Cerebellar cortex (tissue), 1 donor: ENCODE measurements at regions not wholly inside any gene's neighbourhood (a gene's known extent, or its start where the extent isn't known, plus 50 kb on each side); places are given as distances from the start of the nearest gene placed in this dataset.
"Not testable (repeated sequence)": the region's sequence is repeated elsewhere in the genome, so short reads cannot be mapped to it uniquely, and the experiment has no call there.

Experiments used
- DNase-seq: peaks from one replicate; pipeline ENCODE4 v3.0.0-alpha.2; 2015; ENCODE audit warnings: low spot score

- no peak for DNase-seq
These were observed 436.6 kb downstream of the VGLL3 start for GRCh38 chr3:86554383-86554782.

- no peak for DNase-seq
These were observed 443.3 kb downstream of the VGLL3 start for GRCh38 chr3:86547692-86548091.

- DNase-seq = no peak
These were observed 453.8 kb downstream of the VGLL3 start for GRCh38 chr3:86537171-86537570.

- no peak for DNase-seq
These were observed 471.1 kb downstream of the VGLL3 start for GRCh38 chr3:86519819-86520218.

- no peak for DNase-seq
These were observed 509.3 kb downstream of the VGLL3 start for GRCh38 chr3:86481636-86482035.

- no peak for DNase-seq
These were observed 509.9 kb downstream of the VGLL3 start for GRCh38 chr3:86481031-86481430.

DNA sequence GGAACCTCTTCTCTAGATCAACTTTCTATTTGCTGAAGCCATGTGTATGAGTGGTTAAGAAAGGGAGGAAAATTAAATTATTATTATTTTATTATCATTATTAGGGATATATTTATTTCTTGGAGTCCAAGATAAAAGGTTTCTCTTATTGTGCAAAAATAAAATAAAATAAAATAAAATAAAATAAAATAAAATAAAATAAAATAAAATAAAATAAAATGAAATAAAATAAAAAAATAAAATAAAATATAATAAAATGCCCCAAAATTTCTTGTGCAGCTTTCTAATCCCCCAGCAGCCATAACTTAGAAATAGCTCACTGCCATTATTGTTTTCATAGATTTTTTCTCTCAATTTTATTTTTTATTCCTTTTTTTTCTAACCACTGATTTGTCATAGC is 526.8 kb downstream of the VGLL3 start:
- no peak for DNase-seq

DNA sequence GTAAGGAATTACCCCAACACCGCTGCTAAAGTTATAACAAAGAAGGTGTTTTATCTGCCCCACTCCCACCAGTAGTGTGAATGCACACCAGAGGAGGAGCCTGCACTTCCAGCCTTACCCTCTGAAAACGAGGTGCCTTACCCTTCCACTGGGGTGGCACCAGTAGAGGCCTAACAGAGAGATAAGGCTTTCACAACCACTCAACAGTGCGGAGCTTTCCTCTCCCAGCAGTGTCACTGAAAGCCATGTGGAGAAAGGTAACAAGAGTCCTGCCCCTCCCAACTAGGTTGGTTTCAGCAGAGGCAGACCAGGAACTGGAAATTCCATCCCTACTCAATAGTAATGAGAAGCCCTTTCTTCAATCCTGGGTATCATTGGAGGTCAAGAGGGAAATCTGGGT is 539.2 kb downstream of the VGLL3 start:
- no peak for DNase-seq

DNA sequence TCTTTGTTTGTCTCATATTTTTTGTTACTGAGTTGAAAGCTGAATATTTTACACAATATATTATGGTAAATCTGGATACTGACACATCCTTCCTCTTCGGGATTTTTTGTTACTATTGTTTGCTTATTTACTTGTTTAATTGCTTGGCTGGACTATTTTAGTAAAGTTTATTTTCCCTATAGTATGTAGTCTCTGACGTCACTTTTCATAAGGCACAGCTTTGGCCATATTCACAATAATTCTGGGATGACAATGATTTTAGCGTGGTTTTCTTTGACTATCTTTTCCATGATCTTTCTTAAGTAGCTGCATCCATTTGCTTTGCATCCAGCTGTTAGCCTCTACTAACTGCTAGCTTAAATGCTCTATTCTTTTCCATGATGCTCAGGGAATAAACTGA is 552.4 kb downstream of the VGLL3 start:
- DNase-seq = no peak

- DNase-seq = no peak
These were observed 563.6 kb downstream of the VGLL3 start for GRCh38 chr3:86427343-86427742.

- no peak for DNase-seq
These were observed 569.8 kb downstream of the VGLL3 start for GRCh38 chr3:86420990-86421739.

- no peak for DNase-seq
These were observed 572.1 kb downstream of the VGLL3 start for GRCh38 chr3:86418861-86419260.

- no peak for DNase-seq
These were observed 574.6 kb downstream of the VGLL3 start for GRCh38 chr3:86416334-86416733.

DNA sequence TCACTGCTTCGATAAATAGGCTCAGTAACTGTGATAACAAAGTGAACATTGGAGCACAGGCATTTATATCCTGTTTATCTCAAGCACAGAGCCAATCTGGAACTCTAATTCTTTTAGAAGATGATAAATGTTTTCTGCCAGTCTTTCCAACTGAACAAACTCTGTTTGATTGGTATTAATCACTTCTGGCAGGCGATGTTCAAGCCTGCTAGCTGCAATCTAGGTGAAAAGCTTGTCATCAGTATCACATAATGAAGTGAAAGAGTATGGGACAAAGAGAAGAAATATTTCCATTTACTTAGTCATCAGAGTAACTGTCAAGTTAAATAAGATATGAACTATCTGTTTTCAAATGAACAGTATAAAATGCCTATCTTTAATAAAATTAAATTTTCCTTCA is 577.3 kb downstream of the VGLL3 start:
- DNase-seq = no peak

- no peak for DNase-seq
These were observed 580.4 kb downstream of the VGLL3 start for GRCh38 chr3:86410587-86410986.

DNA sequence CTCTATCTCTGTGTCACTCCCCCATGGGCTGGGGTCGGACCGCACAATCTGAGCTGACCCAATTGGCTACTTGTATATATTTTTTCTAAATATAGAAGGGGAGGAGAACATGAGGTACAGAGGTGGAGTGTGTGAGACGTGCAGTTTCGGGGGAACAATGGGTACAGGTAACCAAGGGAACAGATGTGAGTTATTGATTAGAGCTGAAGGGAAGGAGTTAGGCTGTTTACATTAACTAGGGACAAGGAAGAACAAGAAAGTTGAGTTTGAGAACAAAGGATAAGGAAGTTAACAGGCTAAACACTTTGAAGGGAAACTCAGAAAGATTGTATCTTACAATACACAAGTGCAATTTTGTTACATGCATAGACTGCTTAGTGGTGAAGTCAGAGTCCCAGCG is 601.2 kb downstream of the VGLL3 start:
- not testable (repeated sequence) for DNase-seq

DNA sequence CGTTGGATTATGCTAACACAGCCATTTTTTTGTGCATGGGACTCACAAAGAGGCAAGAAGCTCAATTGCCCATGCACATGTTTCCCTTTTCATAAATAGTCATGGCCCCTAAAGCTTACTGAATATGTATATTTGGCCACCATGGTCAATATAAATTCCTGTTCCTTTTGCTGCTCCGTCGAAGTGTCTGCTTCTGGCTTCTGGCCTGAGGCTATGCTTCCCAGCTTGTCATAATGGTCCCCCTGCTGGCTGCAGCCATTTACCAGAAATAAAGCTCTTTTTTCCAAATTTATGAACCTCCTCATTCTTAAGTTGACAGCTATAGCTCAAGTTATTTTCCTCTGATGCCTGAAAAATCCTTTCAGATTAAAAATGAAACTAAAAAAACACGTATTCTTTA is 602.1 kb downstream of the VGLL3 start:
- DNase-seq = no peak

DNA sequence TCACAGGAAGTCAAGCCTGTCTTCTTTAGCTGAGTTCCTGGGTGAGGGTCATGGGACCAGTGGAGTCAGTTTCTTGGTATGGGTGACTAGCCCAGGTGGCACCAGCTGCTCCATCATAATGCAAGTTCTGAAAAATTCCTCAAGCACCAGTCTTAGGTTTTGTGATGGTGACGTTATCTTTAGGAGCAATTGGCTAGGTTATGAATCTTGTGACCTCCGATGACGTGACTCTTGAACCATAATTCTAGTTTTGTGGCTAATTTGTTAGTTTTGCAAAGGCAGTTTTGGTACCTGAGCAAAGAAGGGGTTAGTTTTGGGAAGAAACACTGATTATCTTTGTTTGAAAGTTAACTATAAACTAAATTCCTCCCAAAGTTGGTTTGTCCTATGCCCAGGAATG is 608.4 kb downstream of the VGLL3 start:
- no peak for DNase-seq

GRCh38 chr3:86381247-86381646 is 609.7 kb downstream of the VGLL3 start:
- DNase-seq = no peak

DNA sequence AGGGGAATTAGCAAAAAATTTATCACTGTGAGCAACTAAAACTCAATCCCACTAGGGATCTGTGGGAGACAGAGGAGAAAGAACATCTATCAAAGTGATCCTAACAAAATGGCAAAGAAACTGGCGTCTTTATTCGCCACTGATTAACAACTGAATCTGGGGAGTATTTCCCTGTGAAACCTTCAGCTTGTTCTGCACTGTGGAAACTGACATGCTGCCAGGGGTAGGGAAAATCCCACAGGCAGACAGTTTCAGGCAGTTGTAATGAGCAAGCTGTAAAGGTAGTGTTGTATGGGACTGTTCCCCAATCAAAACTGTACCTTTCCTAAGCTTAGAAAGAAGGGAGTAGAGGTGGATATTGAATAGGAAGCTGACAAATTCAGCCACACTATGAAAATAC is 611.7 kb downstream of the VGLL3 start:
- DNase-seq = no peak

GRCh38 chr3:86378829-86379228 is 612.1 kb downstream of the VGLL3 start:
- no peak for DNase-seq

DNA sequence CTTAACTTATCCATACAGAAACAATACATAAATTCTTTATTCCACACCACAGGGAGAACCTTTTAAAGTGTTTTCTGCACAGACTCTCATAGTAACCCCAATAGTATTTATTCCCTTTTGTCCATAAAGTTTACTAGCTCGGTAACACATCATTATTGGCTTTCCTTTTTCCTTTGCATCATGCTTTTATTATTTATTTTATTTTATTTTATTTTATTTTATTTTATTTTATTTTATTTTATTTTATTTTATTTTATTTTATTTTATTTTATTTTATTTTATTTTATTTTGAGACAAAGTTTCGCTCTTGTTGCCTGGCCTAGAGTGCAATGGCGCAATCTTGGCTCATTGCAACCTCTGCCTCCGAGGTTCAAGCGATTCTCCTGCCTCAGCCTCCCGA is 655.4 kb downstream of the VGLL3 start:
- DNase-seq = not testable (repeated sequence)

- DNase-seq = no peak
These were observed 657.3 kb downstream of the VGLL3 start for GRCh38 chr3:86333636-86334035.

DNA sequence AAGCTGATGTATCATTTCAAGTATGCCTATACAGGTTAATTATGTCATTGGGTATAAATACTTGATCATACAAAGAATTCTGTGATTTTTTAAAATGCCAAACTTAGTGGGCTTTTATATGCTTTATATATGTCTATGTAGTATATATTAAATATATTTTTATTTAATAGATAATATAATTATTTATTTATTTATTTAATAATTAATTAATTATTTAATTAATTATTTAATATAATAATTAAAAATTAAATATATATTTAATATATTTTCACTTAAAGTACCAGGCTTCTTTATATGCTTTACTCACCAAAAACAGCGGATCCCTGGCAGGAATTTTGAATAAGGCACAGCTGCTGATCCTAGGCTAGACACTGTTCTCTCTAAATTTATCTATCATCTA is 687.0 kb downstream of the VGLL3 start:
- DNase-seq = no peak
